GM12874 (cell line): ENCODE measurements at regions not wholly inside any gene's neighbourhood (a gene's known extent, or its start where the extent isn't known, plus 50 kb on each side); places are given as distances from the start of the nearest gene placed in this dataset.

Source experiments
- TF ChIP-seq, protein P1 (sequence below): IDR thresholded peaks from 2 replicates; pipeline ENCODE4 v1.5.1; 2011; ENCODE audit warnings: low read depth, mild to moderate bottlenecking, control low read depth, low read length, moderate library complexity; ENCODE audit not compliant: insufficient read depth

GRCh38 chr1:4119516-4120220, 219.6 kb upstream of the C1orf174 start:
- TF ChIP-seq, protein P1, sequence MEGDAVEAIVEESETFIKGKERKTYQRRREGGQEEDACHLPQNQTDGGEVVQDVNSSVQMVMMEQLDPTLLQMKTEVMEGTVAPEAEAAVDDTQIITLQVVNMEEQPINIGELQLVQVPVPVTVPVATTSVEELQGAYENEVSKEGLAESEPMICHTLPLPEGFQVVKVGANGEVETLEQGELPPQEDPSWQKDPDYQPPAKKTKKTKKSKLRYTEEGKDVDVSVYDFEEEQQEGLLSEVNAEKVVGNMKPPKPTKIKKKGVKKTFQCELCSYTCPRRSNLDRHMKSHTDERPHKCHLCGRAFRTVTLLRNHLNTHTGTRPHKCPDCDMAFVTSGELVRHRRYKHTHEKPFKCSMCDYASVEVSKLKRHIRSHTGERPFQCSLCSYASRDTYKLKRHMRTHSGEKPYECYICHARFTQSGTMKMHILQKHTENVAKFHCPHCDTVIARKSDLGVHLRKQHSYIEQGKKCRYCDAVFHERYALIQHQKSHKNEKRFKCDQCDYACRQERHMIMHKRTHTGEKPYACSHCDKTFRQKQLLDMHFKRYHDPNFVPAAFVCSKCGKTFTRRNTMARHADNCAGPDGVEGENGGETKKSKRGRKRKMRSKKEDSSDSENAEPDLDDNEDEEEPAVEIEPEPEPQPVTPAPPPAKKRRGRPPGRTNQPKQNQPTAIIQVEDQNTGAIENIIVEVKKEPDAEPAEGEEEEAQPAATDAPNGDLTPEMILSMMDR, result no peak

DNA sequence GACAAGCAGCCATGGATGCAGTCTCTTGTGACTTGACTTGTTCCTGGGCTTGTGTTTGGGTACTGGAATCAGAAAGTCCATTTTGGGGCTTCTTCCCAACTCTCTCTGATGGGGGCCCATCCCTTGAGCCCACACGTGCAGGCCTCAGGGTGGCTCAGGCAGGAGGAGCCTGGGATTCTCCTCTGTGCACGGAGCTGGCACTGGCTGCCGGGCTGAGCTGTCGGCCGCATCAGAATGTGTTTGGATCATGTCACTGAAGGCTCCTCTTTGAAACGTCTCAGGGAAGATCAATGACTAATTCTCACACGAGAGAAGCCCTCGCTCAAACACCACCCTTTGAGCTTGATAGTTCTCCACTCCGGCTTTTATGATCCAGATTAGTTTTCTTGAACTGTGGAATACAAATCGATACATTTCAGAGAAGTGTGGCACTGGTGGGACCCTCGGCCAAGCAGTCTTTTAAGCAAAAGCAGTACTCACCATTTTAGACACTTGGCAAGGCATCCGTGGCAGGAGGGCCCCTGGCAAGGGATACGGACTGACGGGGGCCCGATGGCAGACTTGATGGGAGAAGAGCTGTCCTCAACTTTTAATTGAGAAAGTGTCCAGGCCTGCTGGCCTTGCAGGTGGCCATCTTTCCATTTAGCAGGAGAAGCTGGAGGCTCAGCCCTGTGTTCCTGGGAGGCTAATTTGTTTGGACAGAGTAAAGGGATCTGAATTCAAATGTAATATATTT, 220.7 kb upstream of the C1orf174 start:
- TF ChIP-seq, protein P1, result no peak

- TF ChIP-seq, protein P1, result no peak
These were observed 221.2 kb upstream of the C1orf174 start for GRCh38 chr1:4121293-4121684.

DNA sequence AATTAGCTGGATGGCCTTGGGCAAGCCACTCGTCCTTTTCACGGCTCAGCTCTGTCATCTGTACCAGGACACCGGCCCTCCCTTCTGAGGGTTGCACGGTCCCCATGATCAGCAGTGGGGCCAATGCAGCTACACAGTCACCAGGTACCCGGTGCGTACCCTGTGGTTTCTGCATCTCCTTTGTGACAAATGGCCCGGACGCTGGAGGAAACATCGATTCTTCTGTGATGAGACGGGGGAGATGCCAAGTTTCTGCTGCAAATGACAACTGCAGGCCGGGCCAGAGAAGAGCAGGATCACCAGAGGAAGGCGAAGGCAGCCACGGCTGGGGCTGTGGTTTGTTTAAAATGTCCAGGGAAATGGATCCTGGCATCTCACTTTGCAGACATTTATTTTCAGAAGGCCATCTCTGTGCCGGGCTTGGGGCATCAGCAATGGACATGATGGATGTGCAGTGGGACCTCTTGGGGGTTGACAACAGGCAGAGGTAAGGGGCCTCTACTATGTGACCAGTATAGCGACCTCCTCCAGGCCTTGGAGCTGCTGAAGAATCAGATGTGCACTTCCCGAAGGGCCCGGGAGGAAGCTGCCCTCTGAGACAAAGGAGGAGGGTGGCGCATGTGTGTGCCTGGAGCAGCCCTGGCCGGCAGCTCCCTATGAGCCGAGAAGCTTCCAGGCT, 221.9 kb upstream of the C1orf174 start:
- TF ChIP-seq, protein P1, result no peak

- TF ChIP-seq, protein P1, result no peak
These were observed 222.6 kb upstream of the C1orf174 start for GRCh38 chr1:4122513-4123160.

GRCh38 chr1:4124631-4125145, 224.6 kb upstream of the C1orf174 start:
- TF ChIP-seq, protein P1, result no peak

- TF ChIP-seq, protein P1, result no peak
These were observed 226.2 kb upstream of the C1orf174 start for GRCh38 chr1:4126251-4126650.
